ENCODE measurements at regions not wholly inside any gene's neighbourhood (a gene's known extent, or its start where the extent isn't known, plus 50 kb on each side); places are given as distances from the start of the nearest gene placed in this dataset.

- no peak for TF ChIP-seq EZH2 (IDR thresholded peaks at IDR 0.05; ENCODE audit: borderline replicate concordance, low read depth, low read length)
- TF ChIP-seq EP300 (IDR thresholded peaks at IDR 0.05; ENCODE audit: low read length): no peak
Measured at GRCh38 chr1:232263452-232263851, 366.5 kb downstream of the SIPA1L2 start.

Measured in K562 (cell line).